PC-3 (cell line): ENCODE measurements at regions not wholly inside any gene's neighbourhood (a gene's known extent, or its start where the extent isn't known, plus 50 kb on each side); places are given as distances from the start of the nearest gene placed in this dataset.

Experiments used
- ATAC-seq: fragments of 200-7000 bp; cut with Tn5 transposase; 2 replicates; pipeline ENCODE4 v1.9.1; 2020; ENCODE audit warnings: mild to moderate bottlenecking, moderate library complexity
- BruUV-seq: library from RNA; stranded (reverse); fragments of 400-500 nt; replicated peaks from 2 replicates; lab custom pipeline; 2021; lab: Mats Ljungman, UMichigan
- CTCF ChIA-PET: fragments of 300-600 bp; sonication (Branson Sonifier 250); formaldehyde crosslinking; loops from one replicate; lab custom pipeline; 2022; ENCODE audit warnings: antibody characterized with exemption; lab: Charles Lee
- POLR2A ChIA-PET: fragments of 300-600 bp; sonication (Branson Sonifier 250); formaldehyde crosslinking; loops from one replicate; lab custom pipeline; 2022; ENCODE audit warnings: antibody characterized with exemption; ENCODE audit not compliant: unreplicated experiment; lab: Charles Lee
- DNase-seq: peaks from one replicate; pipeline ENCODE4 v3.0.0-alpha.2; 2015
- H2AFZ ChIP-seq: fragments of 300-600 bp; sonication (generic); 2 replicates; pipeline ENCODE4 v1.6.0; 2016; ENCODE audit warnings: antibody characterized with exemption, low read length
- H3F3A ChIP-seq: fragments of 300-600 bp; sonication (generic); one replicate; pipeline ENCODE4 v1.6.0; 2017; ENCODE audit warnings: antibody characterized with exemption, low read length, control low read depth, mild to moderate bottlenecking; ENCODE audit not compliant: unreplicated experiment
- H3K27ac ChIP-seq: fragments of 300-600 bp; sonication (generic); 2 replicates; pipeline ENCODE4 v1.5.1; 2016; ENCODE audit warnings: mild to moderate bottlenecking, low read length
- H3K27me3 ChIP-seq: fragments of 300-600 bp; sonication (generic); 2 replicates; pipeline ENCODE4 v1.6.1; 2016; ENCODE audit warnings: low read length, mixed read lengths
- H3K36me3 ChIP-seq: fragments of 300-600 bp; sonication (generic); 2 replicates; pipeline ENCODE4 v1.6.1; 2016; ENCODE audit warnings: low read depth, mixed run types, low read length, mixed read lengths
- H3K4me1 ChIP-seq: fragments of 300-600 bp; sonication (generic); 2 replicates; pipeline ENCODE4 v1.5.1; 2016; ENCODE audit warnings: low read length; ENCODE audit not compliant: insufficient read depth
- H3K4me2 ChIP-seq: fragments of 300-600 bp; sonication (generic); 2 replicates; pipeline ENCODE4 v1.6.0; 2016; ENCODE audit warnings: low read length
- H3K4me3 ChIP-seq: fragments of 300-600 bp; sonication (generic); 2 replicates; pipeline ENCODE4 v1.5.1; 2016; ENCODE audit warnings: mild to moderate bottlenecking, low read length, mixed read lengths
- H3K79me2 ChIP-seq: fragments of 300-600 bp; sonication (generic); 2 replicates; pipeline ENCODE4 v1.6.1; 2017; ENCODE audit warnings: low read length, mixed read lengths
- H3K9ac ChIP-seq: fragments of 300-600 bp; sonication (generic); 2 replicates; pipeline ENCODE4 v1.6.0; 2016; ENCODE audit warnings: mild to moderate bottlenecking, low read length
- H3K9me2 ChIP-seq: fragments of 300-600 bp; sonication (generic); replicated peaks from 2 replicates; pipeline ENCODE4 v1.6.1; 2016; ENCODE audit warnings: mixed run types, low read length, mixed read lengths
- H3K9me3 ChIP-seq: fragments of 300-600 bp; sonication (generic); 2 replicates; pipeline ENCODE4 v1.6.1; 2016; ENCODE audit warnings: low read length, mixed read lengths
- H4K20me1 ChIP-seq: fragments of 300-600 bp; sonication (generic); 2 replicates; pipeline ENCODE4 v1.6.1; 2016; ENCODE audit warnings: low read length, mixed read lengths
- CTCF ChIP-seq: fragments of 300-600 bp; sonication (generic); conservative IDR thresholded peaks from 2 replicates; pipeline ENCODE4 v1.5.1; 2017; ENCODE audit warnings: antibody characterized with exemption, low read depth, mild to moderate bottlenecking, low read length
- EZH2 ChIP-seq: fragments of 300-600 bp; sonication (generic); IDR thresholded peaks from one replicate; pipeline ENCODE4 v1.6.1; 2017; ENCODE audit warnings: antibody characterized with exemption, mild to moderate bottlenecking, low read length; ENCODE audit not compliant: unreplicated experiment
- EZH2phosphoT487 ChIP-seq: fragments of 300-600 bp; sonication (generic); IDR thresholded peaks from 2 replicates; pipeline ENCODE4 v1.6.1; 2018; ENCODE audit warnings: mild to moderate bottlenecking, antibody characterized with exemption, low read length, borderline replicate concordance
- intact Hi-C: fragments of 100-400 bp; cut with micrococcal nuclease; formaldehyde crosslinking; loops from 2 replicates; pipeline ENCODE4 v1.9.0; 2023

- Histone ChIP-seq H3K9me2 (no peaks in the 10 kb centered on the region), H3K9me3 (no peaks in the 10 kb centered on the region), H3F3A (no peaks in the 10 kb centered on the region), H3K27ac (no peak overlapping the region), H3K36me3 (no peaks in the 10 kb centered on the region), H3K4me2 (no peak overlapping the region), H4K20me1 (no peaks in the 10 kb centered on the region), H3K4me3 (no peak overlapping the region), H2AFZ (no peak overlapping the region), H3K9ac (no peak overlapping the region), H3K79me2 (no peaks in the 10 kb centered on the region), H3K27me3 (no peaks in the 10 kb centered on the region), H3K4me1 (no peaks in the 10 kb centered on the region)
- intact Hi-C loops = no loop called here
- ChIA-PET POLR2A (no interaction called here), CTCF (no interaction called here)
- ATAC-seq (no peak), DNase-seq (no peak)
- BruUV-seq = no TSS peak
- no peak for TF ChIP-seq EZH2
- no peak for TF ChIP-seq CTCF
- no peak for TF ChIP-seq EZH2phosphoT487
Observed at GRCh38 chr14:98297567-98297966, 974.4 kb downstream of the BCL11B start.

GRCh38 chr14:98298481-98299244 is 973.3 kb downstream of the BCL11B start:
- H3F3A ChIP-seq = no peaks in the 10 kb centered on the region
- no peak overlapping the region for H3K4me3 ChIP-seq
- H3K79me2 ChIP-seq = no peaks in the 10 kb centered on the region
- no peak for ATAC-seq
- BruUV-seq = no TSS peak
- H3K27ac ChIP-seq = no peak overlapping the region
- POLR2A ChIA-PET = no interaction called here
- TF ChIP-seq CTCF (no peak), EZH2phosphoT487 (no peak), EZH2 (no peak)
- H4K20me1 ChIP-seq = no peaks in the 10 kb centered on the region
- DNase-seq = no peak
- CTCF ChIA-PET = no interaction called here
- H3K9me2 ChIP-seq = no peaks in the 10 kb centered on the region
- H3K9me3 ChIP-seq = no peaks in the 10 kb centered on the region
- H3K27me3 ChIP-seq = no peaks in the 10 kb centered on the region
- intact Hi-C loops = no loop called here
- H3K9ac ChIP-seq = no peak overlapping the region
- no peak overlapping the region for H2AFZ ChIP-seq
- no peaks in the 10 kb centered on the region for H3K4me1 ChIP-seq
- H3K4me2 ChIP-seq = no peak overlapping the region
- H3K36me3 ChIP-seq = no peaks in the 10 kb centered on the region

- Histone ChIP-seq H3K9me2 (no peaks in the 10 kb centered on the region), H3K79me2 (no peaks in the 10 kb centered on the region), H3K4me3 (no peak overlapping the region), H3K36me3 (no peaks in the 10 kb centered on the region), H3K9ac (no peak overlapping the region), H3K4me2 (no peak overlapping the region), H3K9me3 (no peaks in the 10 kb centered on the region), H3K4me1 (no peaks in the 10 kb centered on the region), H2AFZ (no peak overlapping the region), H3K27me3 (no peaks in the 10 kb centered on the region), H4K20me1 (no peaks in the 10 kb centered on the region), H3F3A (no peaks in the 10 kb centered on the region), H3K27ac (no peak overlapping the region)
- BruUV-seq = no TSS peak
- POLR2A ChIA-PET = no interaction called here
- intact Hi-C loops = no loop called here
- ATAC-seq (no peak), DNase-seq (no peak)
- CTCF ChIA-PET = no interaction called here
- TF ChIP-seq EZH2phosphoT487 = no peak
- no peak for TF ChIP-seq CTCF
- no peak for TF ChIP-seq EZH2
Observed at GRCh38 chr14:98301681-98302080, 970.3 kb downstream of the BCL11B start.
